Activated CD4-positive, alpha-beta T cell treated with anti-CD3 and anti-CD28 coated beads, Interleukin-2, amount 50 U/mL, for 1 hour (primary cell): ENCODE measurements at regions not wholly inside any gene's neighbourhood (a gene's known extent, or its start where the extent isn't known, plus 50 kb on each side); places are given as distances from the start of the nearest gene placed in this dataset.
"Not testable (repeated sequence)": the region's sequence is repeated elsewhere in the genome, so short reads cannot be mapped to it uniquely, and the experiment has no call there.

Experiments
- DNase-seq: peaks from one replicate; pipeline ENCODE4 v3.0.0-alpha.2; 2020

DNA sequence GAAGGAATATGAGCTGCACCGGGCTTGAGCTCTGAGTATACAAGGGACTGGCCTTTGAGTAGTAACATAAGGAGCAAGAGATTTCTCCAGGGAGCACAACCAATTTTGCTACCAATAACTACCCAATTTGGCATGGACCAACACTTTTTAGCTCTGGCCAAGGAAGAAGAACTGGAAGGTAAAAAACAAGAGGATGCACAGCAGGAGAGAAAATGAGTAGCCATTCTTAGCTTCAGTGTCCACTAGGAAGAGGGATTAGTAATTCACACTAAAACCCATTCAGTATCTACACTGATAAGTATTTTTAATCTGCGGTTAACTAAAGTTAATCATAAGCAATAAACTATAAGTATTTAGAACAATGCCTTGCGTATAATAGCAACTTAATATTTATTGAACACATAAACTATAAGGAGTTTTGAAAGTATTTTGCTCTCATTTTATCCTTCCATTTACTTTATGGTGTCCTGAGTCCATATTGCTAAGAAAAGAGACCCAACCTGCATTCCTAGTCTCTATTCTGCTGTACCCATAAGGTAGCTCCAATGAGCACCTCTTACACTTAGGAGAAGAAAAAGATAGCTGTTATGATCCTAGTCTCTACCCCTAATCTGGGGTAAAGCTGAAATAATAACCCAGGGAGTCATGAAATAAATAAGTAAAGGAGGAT, 268.9 kb downstream of the IGSF11 start:
- no peak for DNase-seq

DNA sequence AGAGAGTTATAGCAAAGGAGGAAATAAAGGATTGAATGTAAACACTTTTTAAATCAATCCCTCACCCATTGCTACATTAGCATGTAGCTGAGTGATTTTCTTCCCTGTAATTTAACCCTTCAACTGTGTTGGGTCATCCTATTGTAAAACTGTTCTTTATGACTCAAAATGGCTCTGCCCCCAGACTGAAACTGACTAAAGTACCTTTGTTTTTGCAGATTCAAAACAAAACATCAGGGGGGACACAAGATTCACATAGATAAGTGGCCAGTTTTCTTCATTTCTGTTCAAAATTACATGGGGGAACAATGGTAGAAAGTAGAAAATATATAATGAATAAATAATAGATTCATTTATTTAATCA, 268.4 kb downstream of the IGSF11 start:
- DNase-seq, result no peak

DNA sequence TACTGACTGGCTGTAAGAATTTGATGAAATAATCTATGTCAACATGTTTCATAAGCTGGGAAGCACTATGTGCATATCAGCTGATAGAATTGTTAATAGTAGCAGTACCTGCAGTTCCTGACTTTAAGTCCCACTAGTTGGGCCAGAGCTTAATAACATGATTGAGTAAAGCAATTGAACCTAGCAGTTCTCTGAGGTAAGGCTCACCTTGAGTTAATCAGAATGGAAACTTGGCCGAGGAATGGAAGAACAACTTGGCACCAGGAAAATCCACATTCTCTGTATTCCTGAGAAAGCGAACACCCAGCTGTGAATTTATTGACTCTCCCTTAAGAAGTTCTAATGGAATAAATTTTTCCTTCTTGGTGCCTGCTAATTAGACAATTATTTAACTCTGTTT, 262.6 kb downstream of the IGSF11 start:
- no peak for DNase-seq

- no peak for DNase-seq
These were observed 262.1 kb downstream of the IGSF11 start for GRCh38 chr3:118772547-118773011.

DNA sequence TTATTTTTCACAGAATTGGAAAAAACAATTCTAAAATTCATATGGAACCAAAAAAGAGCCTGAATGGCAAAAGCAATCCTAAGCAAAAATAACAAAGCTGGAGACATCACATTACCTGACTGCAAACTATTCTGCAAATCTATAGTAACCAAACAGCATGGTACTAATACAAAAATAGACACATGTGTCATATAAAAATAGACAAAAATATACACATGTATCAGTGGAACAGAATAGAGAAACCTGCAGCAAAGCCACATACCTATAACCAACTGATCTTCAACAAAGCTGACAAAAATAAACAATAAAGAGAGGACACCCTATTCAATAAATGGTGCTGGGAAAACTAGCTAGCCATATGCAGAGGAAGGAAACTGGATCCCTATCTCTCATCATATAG, 259.6 kb downstream of the IGSF11 start:
- DNase-seq, result no peak

DNA sequence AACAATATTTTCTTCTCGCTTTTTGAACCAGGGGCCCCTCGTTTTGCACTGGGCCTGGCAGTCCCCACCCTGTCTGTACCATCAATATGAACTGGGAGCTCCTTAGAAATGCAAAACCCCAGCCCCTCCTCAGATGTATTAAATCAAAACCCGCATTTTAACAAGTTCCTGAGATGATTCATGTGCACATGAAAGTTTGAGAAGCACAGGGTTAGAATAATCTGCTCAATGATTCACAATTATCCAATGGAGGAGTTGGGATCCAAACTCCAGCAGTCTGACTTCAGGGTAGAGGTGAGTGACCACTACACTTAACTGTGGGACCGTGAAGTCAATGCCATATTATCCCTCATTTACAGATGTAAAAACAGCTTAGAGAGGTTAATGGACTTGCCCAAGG, 256.4 kb downstream of the IGSF11 start:
- DNase-seq, result no peak

GRCh38 chr3:118781232-118781631, 253.4 kb downstream of the IGSF11 start:
- no peak for DNase-seq

DNA sequence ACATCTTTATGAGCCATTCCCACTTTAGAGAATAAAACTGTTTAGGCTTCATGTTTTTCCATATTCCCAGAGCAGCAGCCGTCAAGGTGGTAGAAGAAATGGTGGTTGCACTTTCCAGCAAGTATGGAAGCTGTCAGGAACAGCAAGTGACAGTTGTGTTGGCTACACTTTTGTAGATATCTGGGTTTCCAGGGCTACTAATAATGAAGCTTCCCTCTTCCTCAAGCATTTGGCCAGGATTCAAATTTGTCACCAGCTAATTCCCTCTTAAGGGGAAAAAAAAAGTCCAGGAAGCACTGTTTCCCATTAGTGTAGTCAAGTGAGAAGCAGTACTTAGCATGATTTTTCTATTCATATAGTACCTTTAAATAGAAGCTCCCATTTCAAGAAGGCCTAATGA, 252.8 kb downstream of the IGSF11 start:
- no peak for DNase-seq

DNA sequence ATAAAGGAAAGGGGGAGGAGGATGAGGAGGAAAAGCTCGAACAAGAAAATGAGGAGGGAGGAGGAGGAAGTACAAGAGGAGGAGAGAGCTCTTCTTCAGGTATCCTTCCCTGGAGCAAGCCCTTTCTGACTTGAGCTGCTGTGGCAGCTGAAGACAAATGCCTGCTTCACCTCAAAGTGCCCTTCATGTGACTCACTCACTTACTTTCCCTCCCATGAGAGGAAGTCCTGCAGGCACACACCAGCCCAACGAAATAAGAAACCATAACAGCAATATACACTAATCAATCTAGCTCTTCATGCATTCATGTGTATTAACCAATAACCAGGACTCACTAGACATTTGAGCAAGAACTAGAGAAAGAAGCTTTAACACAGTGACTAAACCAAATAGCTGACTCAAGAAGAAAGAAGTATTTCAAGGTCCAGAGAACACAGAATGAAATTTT, 251.9 kb downstream of the IGSF11 start:
- DNase-seq, result no peak

- no peak for DNase-seq
These were observed 249.2 kb downstream of the IGSF11 start for GRCh38 chr3:118785415-118785814.

DNA sequence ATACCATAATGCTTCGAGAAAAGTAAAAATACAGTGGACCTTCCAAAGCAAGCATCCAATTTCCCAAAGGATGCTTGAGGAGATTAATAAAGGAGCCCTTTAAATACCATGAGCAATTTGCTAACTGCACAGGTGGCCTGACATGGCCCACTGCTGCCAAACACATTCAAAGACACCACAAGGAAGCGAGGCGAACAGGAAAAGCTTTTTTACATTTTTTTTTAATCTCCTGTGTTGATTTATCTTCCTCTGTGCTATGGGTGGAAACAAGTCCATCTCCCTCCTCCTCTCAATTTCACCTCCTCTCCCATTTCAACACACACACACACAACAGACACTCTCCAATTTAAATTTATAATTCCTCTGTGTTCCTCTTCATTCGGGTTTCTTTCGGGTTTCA, 243.4 kb downstream of the IGSF11 start:
- no peak for DNase-seq

DNA sequence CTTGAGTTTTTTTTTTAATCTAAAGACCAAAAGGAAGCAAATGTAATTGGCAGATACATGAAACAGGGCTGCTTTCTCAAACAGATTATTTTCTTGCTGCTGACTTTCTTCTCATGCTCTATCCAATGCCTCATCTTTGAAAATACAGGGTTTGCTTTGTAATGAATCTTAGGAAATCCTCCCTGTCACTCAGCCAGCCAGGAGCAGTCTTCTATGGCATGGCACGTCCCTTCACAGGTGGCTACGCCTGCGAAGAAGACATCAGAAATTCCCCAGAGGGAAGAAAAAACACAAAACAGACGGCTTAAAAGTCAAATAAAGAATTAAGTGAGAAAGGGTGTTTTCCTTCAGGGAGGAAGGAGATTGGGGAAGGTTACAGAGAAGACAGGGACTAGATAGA, 242.5 kb downstream of the IGSF11 start:
- DNase-seq, result no peak

DNA sequence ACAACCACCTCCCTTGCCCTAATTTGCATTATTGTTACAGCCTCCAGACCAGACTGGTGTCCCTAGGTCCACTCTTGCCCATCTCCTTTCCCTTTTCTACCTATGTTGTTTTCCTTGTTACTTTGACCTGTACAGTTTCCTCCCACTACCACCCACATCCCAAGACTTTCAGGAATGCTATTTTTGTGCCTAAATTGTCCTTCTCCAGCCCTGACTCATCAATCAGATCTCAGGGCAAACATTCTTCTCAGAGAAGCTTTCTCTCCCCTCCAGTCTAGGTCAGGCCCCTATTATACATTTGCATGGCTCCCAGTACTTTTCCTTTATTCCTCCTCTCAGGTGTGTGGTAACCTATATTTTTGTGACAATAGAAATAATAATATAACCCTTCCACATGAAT, 241.5 kb downstream of the IGSF11 start:
- DNase-seq, result no peak

- DNase-seq, result no peak
These were observed 235.3 kb downstream of the IGSF11 start for GRCh38 chr3:118799303-118799702.

- no peak for DNase-seq
These were observed 232.7 kb downstream of the IGSF11 start for GRCh38 chr3:118801899-118802298.

DNA sequence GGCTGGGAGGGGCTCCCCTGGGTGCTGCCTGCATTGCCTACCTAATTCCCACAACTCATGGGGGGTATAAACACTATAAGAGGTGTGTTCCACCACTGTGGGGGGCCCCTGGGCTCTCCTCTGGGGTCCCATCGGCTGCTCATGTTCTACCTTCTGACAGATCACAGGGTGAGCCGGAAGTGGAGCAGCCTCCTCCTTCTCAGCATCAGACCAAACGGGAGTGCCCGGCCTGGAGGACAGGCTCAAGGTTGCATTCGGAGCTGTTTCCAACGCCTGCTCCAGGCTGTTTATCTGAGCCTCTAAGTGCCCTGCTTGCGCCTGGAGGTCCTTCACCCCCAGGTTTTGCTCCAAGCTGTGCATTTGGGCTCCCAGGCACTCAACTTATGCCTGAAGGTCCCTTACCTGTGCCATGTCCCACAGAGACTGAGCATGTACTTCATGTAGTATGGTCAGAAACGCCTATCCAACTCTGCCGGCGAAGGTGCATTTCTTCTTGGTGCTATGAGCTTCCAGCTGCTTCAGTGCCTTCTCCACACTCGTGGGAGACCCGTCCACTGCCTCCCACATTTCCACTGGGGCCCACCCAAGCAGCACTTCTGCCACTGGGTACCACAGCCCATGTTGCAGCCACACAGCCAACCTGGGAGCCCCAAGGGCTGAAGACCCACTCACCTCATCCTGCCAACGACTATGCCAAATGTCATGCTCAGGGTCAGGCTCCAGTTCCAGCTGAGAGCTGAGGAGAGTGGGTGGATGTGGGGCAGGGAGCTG, 232.1 kb downstream of the IGSF11 start:
- no peak for DNase-seq

GRCh38 chr3:118803096-118803476, 231.6 kb downstream of the IGSF11 start:
- DNase-seq, result no peak

GRCh38 chr3:118805007-118805406, 229.6 kb downstream of the IGSF11 start:
- DNase-seq, result no peak

GRCh38 chr3:118806423-118806822, 228.2 kb downstream of the IGSF11 start:
- no peak for DNase-seq

DNA sequence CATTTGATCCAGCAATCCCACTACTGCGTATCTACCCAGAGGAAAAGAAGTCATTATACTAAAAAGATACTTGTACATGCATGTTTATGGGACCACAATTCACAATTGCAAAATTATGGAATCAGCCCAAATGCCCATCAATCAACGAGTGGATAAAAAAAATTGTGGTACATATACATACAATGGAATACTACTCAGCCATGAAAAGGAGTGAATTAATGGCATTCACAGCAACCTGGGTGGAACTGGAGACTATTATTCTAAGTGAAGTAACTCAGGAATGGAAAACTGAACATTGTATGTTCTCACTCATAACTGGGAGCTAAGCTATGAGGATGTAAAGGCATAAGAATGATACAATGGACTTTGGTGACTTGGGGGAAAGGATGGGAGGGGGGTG, 227.3 kb downstream of the IGSF11 start:
- not testable (repeated sequence) for DNase-seq

- DNase-seq, result no peak
These were observed 225.9 kb downstream of the IGSF11 start for GRCh38 chr3:118808723-118809122.

- DNase-seq, result no peak
These were observed 224.7 kb downstream of the IGSF11 start for GRCh38 chr3:118809696-118810498.

DNA sequence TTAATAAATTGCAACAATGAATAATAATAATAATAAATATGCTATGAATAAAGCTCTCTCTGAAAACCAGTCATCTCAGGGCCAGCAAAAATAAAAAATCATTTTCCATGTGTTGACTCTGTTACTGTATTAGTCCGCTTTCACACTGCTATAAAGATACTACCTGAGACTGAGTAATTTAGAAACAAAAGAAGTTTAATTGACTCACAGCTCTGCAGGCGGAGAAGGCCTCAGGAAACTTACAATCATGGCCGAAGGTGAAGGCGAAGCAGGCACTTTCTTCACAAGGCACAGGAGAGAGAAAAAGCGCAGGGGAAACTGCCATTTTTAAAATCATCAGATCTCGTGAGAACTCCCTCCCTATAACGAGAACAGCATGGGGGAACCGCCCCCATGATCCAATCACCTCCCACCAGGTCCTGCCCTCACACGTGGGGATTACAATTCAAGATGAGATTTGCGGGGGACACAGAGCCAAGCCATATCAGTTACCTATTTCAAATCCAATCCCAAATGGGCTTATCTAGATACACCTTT, 224.1 kb downstream of the IGSF11 start:
- DNase-seq, result no peak
